Body of pancreas (tissue), 4 donors: ENCODE measurements at regions not wholly inside any gene's neighbourhood (a gene's known extent, or its start where the extent isn't known, plus 50 kb on each side); places are given as distances from the start of the nearest gene placed in this dataset.

Source experiments
- POLR2A ChIP-seq, 3 donors: fragments of 450-650 bp; IDR thresholded peaks; one replicate each; pipeline ENCODE4 v1.6.1; 2016; ENCODE audit warnings: antibody characterized with exemption in 3 of 3, mild to moderate bottlenecking in 2 of 3
- TF ChIP-seq, protein P1 (sequence below), 7 experiments: fragments of 450-650 bp in 4 of 7; fragments of 200-600 bp in 3 of 7; sonication (generic) in 3 of 7; IDR thresholded peaks; one replicate each; pipeline ENCODE4 v1.5.1; 2016 to 2019; ENCODE audit warnings: antibody characterized with exemption in 7 of 7

DNA sequence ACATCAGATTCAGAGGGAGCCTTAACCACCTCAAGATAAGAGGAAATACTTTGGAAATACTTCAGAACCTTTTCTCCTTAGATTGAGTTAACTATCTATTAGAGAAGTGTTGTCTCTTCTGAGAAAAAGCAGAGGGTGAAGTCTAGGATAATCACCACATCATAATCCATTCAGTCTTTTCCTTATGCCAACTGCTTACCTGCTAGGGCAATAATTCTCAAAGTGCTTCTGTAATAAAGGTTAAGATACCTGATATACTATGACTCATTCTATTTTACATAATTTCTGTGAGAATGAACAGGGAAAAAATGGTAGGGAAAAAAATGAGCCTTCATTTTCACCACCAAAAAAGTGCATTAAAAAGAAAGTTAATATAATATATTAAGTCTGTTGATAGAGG lies 70.1 kb upstream of the LOC128125822 start:
- TF ChIP-seq, protein P1, sequence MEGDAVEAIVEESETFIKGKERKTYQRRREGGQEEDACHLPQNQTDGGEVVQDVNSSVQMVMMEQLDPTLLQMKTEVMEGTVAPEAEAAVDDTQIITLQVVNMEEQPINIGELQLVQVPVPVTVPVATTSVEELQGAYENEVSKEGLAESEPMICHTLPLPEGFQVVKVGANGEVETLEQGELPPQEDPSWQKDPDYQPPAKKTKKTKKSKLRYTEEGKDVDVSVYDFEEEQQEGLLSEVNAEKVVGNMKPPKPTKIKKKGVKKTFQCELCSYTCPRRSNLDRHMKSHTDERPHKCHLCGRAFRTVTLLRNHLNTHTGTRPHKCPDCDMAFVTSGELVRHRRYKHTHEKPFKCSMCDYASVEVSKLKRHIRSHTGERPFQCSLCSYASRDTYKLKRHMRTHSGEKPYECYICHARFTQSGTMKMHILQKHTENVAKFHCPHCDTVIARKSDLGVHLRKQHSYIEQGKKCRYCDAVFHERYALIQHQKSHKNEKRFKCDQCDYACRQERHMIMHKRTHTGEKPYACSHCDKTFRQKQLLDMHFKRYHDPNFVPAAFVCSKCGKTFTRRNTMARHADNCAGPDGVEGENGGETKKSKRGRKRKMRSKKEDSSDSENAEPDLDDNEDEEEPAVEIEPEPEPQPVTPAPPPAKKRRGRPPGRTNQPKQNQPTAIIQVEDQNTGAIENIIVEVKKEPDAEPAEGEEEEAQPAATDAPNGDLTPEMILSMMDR (IDR thresholded peaks at IDR 0.05), result no peak
- TF ChIP-seq POLR2A (IDR thresholded peaks at IDR 0.05), result no peak
